Parathyroid adenoma (tissue), 2 donors: ENCODE measurements at regions not wholly inside any gene's neighbourhood (a gene's known extent, or its start where the extent isn't known, plus 50 kb on each side); places are given as distances from the start of the nearest gene placed in this dataset.
"Not testable (repeated sequence)": the region's sequence is repeated elsewhere in the genome, so short reads cannot be mapped to it uniquely, and the experiment has no call there.

ENCODE experiments used
- H2AFZ ChIP-seq: fragments of 300-600 bp; sonication (generic); one replicate; pipeline ENCODE4 v1.7.0; 2017; ENCODE audit warnings: antibody characterized with exemption, mild to moderate bottlenecking
- H3K27ac ChIP-seq: fragments of 300-600 bp; sonication (generic); one replicate; pipeline ENCODE4 v1.7.0; 2017
- H3K27me3 ChIP-seq: fragments of 300-600 bp; sonication (generic); one replicate; pipeline ENCODE4 v1.7.0; 2017; ENCODE audit warnings: low read length; ENCODE audit not compliant: control insufficient read depth, insufficient read depth
- H3K36me3 ChIP-seq: fragments of 300-600 bp; sonication (generic); one replicate; pipeline ENCODE4 v1.7.0; 2017; ENCODE audit warnings: low read length; ENCODE audit not compliant: control insufficient read depth, insufficient read depth
- H3K4me1 ChIP-seq: fragments of 300-600 bp; sonication (generic); one replicate; pipeline ENCODE4 v1.7.0; 2017; ENCODE audit warnings: control low read depth
- H3K4me2 ChIP-seq: fragments of 300-600 bp; sonication (generic); one replicate; pipeline ENCODE4 v1.7.0; 2017; ENCODE audit warnings: low read length
- H3K4me3 ChIP-seq: fragments of 300-600 bp; sonication (generic); one replicate; pipeline ENCODE4 v1.7.0; 2017; ENCODE audit warnings: low read depth, low read length
- H3K79me2 ChIP-seq: fragments of 300-600 bp; sonication (generic); one replicate; pipeline ENCODE4 v1.7.0; 2017; ENCODE audit warnings: control low read depth
- H3K9ac ChIP-seq: fragments of 300-600 bp; sonication (generic); one replicate; pipeline ENCODE4 v1.7.0; 2017; ENCODE audit warnings: mild to moderate bottlenecking
- H3K9me3 ChIP-seq: fragments of 300-600 bp; sonication (generic); one replicate; pipeline ENCODE4 v1.7.0; 2017; ENCODE audit warnings: low read length; ENCODE audit not compliant: control insufficient read depth
- TF ChIP-seq, protein P1 (sequence below): fragments of 300-600 bp; sonication (generic); IDR thresholded peaks from one replicate; pipeline ENCODE4 v1.7.0; 2017; ENCODE audit warnings: antibody characterized with exemption, mild to moderate bottlenecking
- donor health status: primary hyperparathyroidism.

GRCh38 chr10:63825766-63826165 is 304.6 kb downstream of the REEP3 start:
- H3K9ac ChIP-seq: no peak overlapping the region

DNA sequence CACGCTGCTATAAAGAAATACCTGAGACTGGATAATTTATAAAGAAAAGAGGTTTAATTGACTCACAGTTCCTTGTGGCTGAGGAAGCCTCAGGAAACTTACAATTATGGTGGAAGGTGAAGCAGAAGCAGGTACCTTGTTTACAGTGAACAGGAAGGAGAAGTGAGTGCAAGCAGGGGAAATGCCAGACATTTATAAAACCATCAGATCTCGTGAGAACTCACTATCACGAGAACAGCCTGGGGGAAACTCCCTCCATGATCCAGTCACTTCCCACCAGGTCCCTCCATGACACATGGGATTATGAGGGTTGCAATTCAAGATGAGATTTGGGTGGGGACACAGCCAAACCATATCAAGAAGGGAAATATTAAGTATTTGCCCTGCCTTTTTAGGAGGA is 305.8 kb downstream of the REEP3 start:
- not testable (repeated sequence) for H3K27ac ChIP-seq, H3K9ac ChIP-seq, H3K4me1 ChIP-seq, H3K27me3 ChIP-seq, H2AFZ ChIP-seq, H3K79me2 ChIP-seq, H3K36me3 ChIP-seq, H3K4me2 ChIP-seq, H3K9me3 ChIP-seq, H3K4me3 ChIP-seq

More at GRCh38 chr10:63825766-63826165, 304.6 kb downstream of the REEP3 start:
- Histone ChIP-seq H3K27me3 (no peaks in the 10 kb centered on the region), H3K79me2 (no peaks in the 10 kb centered on the region), H3K4me3 (no peak overlapping the region), H3K9me3 (no peaks in the 10 kb centered on the region), H3K4me1 (no peaks in the 10 kb centered on the region), H2AFZ (no peak overlapping the region), H3K36me3 (no peaks in the 10 kb centered on the region), H3K4me2 (no peak overlapping the region), H3K27ac (no peak overlapping the region)
- TF ChIP-seq, protein P1, sequence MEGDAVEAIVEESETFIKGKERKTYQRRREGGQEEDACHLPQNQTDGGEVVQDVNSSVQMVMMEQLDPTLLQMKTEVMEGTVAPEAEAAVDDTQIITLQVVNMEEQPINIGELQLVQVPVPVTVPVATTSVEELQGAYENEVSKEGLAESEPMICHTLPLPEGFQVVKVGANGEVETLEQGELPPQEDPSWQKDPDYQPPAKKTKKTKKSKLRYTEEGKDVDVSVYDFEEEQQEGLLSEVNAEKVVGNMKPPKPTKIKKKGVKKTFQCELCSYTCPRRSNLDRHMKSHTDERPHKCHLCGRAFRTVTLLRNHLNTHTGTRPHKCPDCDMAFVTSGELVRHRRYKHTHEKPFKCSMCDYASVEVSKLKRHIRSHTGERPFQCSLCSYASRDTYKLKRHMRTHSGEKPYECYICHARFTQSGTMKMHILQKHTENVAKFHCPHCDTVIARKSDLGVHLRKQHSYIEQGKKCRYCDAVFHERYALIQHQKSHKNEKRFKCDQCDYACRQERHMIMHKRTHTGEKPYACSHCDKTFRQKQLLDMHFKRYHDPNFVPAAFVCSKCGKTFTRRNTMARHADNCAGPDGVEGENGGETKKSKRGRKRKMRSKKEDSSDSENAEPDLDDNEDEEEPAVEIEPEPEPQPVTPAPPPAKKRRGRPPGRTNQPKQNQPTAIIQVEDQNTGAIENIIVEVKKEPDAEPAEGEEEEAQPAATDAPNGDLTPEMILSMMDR: no peak

GRCh38 chr10:63829020-63829419 is 307.8 kb downstream of the REEP3 start:
- no peaks in the 10 kb centered on the region for H3K4me1 ChIP-seq
- H3K9me3 ChIP-seq: no peaks in the 10 kb centered on the region
- no peaks in the 10 kb centered on the region for H3K27me3 ChIP-seq
- TF ChIP-seq, protein P1: no peak
- peak overlapping the region; percentile 39 for H2AFZ ChIP-seq
- H3K4me3 ChIP-seq: no peak overlapping the region
- peak overlapping the region; percentile 17 for H3K27ac ChIP-seq
- H3K79me2 ChIP-seq: no peaks in the 10 kb centered on the region
- no peak overlapping the region for H3K4me2 ChIP-seq
- no peaks in the 10 kb centered on the region for H3K36me3 ChIP-seq
- H3K9ac ChIP-seq: no peak overlapping the region

DNA sequence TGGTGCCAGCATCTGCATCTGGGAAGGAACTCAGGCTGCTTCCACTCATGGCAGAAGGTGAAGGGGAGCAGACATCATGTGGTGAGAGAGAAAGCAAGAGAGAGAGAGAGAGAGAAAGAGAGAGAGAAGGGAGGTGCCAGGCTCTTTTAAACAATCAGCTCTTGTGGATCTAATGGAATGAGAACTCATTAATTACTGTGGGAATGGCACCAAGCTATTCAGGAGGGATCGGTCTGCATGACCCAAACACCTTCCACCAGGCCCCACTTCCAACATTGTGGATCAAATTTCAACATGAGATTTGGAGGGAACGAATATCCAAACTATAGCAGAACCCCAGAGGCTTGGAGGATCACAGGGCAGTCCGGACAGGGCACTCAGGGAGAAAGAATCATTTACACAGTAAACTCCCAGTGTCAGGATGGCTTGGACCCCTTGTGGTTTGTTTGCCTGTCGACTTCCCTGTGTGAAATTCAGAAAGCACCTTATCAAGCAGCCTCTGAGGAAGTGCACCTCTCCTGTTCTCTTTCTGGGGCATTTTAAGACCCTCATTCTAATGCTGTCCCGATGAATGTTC is 308.5 kb downstream of the REEP3 start:
- H3K9me3 ChIP-seq: no peaks in the 10 kb centered on the region
- no peak overlapping the region for H3K9ac ChIP-seq
- H3K36me3 ChIP-seq: no peaks in the 10 kb centered on the region
- no peaks in the 10 kb centered on the region for H3K27me3 ChIP-seq
- TF ChIP-seq, protein P1: no peak
- H3K4me2 ChIP-seq: no peak overlapping the region
- no peaks in the 10 kb centered on the region for H3K79me2 ChIP-seq
- H2AFZ ChIP-seq: peak overlapping the region; percentile 39
- H3K27ac ChIP-seq: peak overlapping the region; percentile 17
- no peak overlapping the region for H3K4me3 ChIP-seq
- no peaks in the 10 kb centered on the region for H3K4me1 ChIP-seq

- TF ChIP-seq, protein P1: no peak
- H3K4me1 ChIP-seq: no peaks in the 10 kb centered on the region
Measured at GRCh38 chr10:63832686-63833085, 311.5 kb downstream of the REEP3 start.

More at GRCh38 chr10:63832686-63833085, 311.5 kb downstream of the REEP3 start:
- no peak overlapping the region for H3K9ac ChIP-seq
- H3K4me3 ChIP-seq: no peak overlapping the region
- H3K36me3 ChIP-seq: no peaks in the 10 kb centered on the region
- no peak overlapping the region for H2AFZ ChIP-seq
- H3K27ac ChIP-seq: no peak overlapping the region
- H3K9me3 ChIP-seq: no peaks in the 10 kb centered on the region
- H3K79me2 ChIP-seq: no peaks in the 10 kb centered on the region
- no peak overlapping the region for H3K4me2 ChIP-seq
- H3K27me3 ChIP-seq: no peaks in the 10 kb centered on the region
